GM12891 (cell line): ENCODE measurements at regions not wholly inside any gene's neighbourhood (a gene's known extent, or its start where the extent isn't known, plus 50 kb on each side); places are given as distances from the start of the nearest gene placed in this dataset.

Experiments
- DNase-seq: peaks from one replicate; pipeline ENCODE4 v3.0.0; 2011; ENCODE audit warnings: low spot score; ENCODE audit not compliant: insufficient read length
- FAIRE-seq: peaks from 2 replicates; lab custom pipeline; 2011; peaks lifted over from hg19 to GRCh38; lab: Jason Lieb, UNC
- PAX5 ChIP-seq: IDR thresholded peaks from 2 replicates; pipeline ENCODE4 v1.6.1; 2011; ENCODE audit warnings: low read length, moderate library complexity, mild to moderate bottlenecking; ENCODE audit not compliant: insufficient read depth, severe bottlenecking
- POLR2A ChIP-seq: IDR thresholded peaks from 2 replicates; pipeline ENCODE4 v1.6.1; 2011; ENCODE audit warnings: low read depth, low read length, control low read depth
- POLR2AphosphoS5 ChIP-seq: IDR thresholded peaks from 2 replicates; pipeline ENCODE4 v1.6.1; 2011; ENCODE audit warnings: low read depth, low read length, control low read depth
- POU2F2 ChIP-seq: IDR thresholded peaks from 2 replicates; pipeline ENCODE4 v1.6.1; 2011; ENCODE audit warnings: low read depth, mild to moderate bottlenecking, control low read depth, low read length, moderate library complexity
- SPI1 ChIP-seq: IDR thresholded peaks from 2 replicates; pipeline ENCODE4 v1.6.1; 2011; ENCODE audit warnings: low read depth, low read length, control low read depth
- TAF1 ChIP-seq: IDR thresholded peaks from 2 replicates; pipeline ENCODE4 v1.6.1; 2011; ENCODE audit warnings: low read depth, low read length, control low read depth

DNA sequence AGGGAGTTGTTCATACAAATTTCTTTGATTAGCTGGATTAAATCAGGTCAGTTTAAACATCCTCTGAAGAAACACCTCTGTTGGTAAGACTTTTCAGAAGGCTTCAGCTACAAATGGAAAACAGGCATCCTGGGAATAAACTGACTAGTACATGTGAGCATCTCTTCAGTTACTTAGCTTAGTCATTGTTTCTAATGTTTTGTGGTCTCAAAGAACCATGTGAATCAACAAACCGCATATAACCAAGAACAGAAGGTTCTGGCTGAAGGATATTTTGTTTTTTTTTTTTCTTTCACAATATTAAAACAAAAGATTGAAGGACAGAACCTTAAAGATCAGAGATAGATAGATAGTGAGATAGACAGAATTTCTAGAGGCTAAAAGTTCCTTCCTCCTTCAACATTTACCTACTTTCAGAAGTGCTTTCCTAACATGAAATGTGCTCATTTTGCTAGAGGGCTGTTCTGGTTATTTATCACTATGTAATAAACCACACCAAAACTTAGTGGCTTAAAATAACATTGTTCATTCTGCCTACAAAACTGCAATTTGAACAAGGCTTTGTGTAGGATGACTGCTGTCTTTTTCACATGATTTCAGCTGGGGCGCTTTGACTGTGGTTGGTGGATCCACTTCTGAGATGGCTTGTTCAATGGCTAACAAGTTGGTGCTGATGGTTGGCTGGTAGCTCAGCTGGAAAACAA lies 119.8 kb upstream of the PTGFR start:
- DNase-seq (no peak), FAIRE-seq (no peak)
- TF ChIP-seq PAX5 (no peak), SPI1 (no peak), POLR2AphosphoS5 (no peak), TAF1 (no peak), POLR2A (no peak), POU2F2 (no peak)

DNA sequence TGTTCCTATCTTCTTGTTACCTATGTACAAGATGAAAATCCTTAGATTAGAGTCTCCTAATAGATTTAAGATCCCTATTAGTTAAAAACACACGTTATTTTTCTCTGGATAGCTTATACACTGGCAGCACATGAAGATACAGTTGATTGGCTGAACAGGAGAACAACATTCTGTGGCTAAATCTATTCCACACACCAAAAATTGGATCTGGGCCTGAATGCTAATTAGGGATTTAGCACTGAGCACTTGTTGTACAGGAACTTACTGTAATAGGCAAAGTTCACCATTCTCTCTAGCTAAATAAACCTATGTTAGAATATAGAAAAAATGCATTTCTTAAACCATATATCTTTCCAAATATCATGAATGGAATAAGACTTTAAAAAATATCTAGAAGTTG lies 117.1 kb upstream of the PTGFR start:
- DNase-seq (no peak), FAIRE-seq (no peak)
- TF ChIP-seq PAX5 (no peak), SPI1 (no peak), POLR2A (no peak), POLR2AphosphoS5 (no peak), TAF1 (no peak), POU2F2 (no peak)

DNA sequence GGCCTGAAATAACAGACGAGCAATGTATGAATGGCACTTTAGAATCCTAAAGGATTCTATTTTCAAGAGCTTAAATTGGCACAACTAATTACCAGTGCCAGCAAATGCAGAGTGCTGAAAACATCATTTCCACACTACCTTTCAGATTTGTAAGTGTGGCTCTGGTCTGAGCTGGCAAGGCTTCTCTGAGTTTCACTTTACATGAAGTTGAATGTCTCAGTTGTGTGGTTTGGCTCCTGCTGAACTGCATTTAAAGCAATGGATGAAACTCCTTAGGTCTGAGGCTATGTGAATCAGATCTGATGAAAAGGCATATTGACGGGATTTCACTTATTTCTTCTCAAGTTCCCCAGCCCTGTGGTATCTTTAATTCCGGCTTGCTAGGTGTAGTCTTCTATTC lies 114.8 kb upstream of the PTGFR start:
- TF ChIP-seq POLR2A = no peak
- no peak for DNase-seq
- no peak for FAIRE-seq

DNA sequence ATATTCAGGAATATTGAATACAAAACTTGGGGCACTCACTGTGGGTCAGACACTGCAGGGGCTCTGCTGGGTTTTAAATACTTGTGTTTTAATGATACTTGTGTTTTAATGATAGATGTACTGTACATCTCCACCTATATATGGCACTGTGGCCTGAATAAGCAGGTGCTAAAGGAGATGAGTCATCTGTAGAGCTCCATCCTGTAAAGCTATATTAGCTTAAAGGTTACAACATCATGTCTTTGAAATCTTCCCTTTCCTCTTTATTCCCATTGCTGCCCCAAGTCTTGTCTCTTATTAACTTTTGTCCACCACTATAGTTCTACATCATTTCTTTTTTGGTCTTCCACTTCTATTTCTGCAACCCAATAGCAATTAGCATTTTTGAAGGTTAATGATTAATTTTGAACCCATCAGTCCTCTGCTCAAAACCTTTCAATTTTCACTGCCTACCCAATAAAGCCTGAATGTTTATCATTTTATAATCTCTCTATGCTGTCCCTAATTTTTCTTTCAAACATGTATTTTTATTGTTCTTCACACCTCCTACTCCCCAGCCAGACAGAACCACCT lies 113.3 kb upstream of the PTGFR start:
- DNase-seq = no peak
- TF ChIP-seq POU2F2 (no peak), POLR2A (no peak), TAF1 (no peak), PAX5 (no peak), SPI1 (no peak), POLR2AphosphoS5 (no peak)
- no peak for FAIRE-seq

DNA sequence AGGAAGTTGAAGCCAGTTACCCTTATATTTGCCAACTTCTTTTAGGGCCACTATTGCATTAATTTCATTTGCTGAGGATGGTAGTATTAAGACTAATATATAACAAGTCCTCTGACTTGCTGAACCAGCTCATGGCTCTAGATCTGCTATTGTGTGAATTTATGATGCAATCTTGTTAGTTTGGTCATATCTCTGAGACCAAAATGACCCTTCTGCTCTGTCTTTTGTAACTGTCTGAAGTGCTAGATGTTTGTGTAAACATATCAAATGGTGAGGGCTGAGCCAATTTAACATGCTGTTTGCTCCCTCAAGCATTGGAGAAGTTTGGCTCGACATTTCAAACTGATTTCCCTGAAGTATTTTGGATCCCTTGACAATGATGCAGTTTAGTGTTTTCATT lies 106.9 kb upstream of the PTGFR start:
- TF ChIP-seq PAX5 (no peak), POLR2A (no peak), SPI1 (no peak), POU2F2 (no peak), TAF1 (no peak), POLR2AphosphoS5 (no peak)
- DNase-seq (no peak), FAIRE-seq (no peak)

DNA sequence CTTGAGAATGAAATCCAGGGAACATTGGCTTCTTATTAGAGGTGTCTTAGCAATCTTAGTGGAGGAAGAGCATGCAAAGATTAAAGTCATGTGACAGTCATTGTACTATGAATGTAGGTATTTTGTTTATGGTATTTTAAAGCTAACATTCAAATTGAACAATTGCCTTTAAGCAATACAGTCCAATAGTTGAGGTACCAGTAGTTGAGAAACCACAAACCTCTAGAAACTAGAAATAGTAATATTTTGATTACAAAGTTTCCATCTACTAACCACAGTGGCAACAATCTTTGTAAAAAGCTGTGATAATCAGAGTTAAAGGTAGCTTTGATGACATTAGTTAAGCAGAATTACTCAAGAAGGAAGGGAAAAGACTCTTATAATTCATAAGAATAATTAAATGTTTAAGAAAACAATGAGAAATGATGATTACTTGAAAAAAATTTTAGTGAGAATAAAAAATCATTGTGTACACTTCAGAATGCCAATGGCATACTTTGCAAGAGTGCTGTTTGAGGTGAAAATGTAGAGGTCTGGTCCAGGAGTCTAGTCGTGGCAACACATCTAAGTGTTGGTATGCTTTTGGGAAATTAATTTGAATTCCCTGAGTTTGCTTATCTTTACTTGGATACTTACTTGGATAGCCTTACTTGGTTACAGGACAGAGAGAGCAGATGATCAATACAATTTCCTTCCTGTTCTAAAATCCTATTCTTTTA lies 104.9 kb upstream of the PTGFR start:
- DNase-seq = no peak
- TF ChIP-seq POLR2A (no peak), PAX5 (no peak), TAF1 (no peak), SPI1 (no peak), POU2F2 (no peak)
- FAIRE-seq = no peak

DNA sequence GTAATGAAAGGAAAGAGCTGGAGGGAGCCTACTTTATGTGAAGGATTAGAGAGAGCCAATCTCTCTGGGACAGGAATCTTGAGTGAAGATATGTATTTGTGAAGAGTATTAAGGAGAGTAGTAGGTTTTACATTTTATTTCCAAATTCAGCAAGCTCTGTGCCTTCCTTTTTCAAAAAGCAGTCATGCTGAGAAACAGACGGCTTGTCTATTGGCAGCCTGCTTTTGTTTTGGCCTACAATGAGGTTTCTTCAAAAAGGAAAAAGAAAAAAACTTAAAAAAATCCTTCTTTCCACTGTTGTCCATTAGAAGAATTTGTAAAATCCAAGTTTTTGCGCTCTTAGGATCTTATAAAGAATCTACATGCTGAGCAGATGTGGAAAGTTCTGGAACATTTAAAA lies 103.6 kb upstream of the PTGFR start:
- no peak for TF ChIP-seq POU2F2
- TF ChIP-seq TAF1 = no peak
- TF ChIP-seq POLR2AphosphoS5 = no peak
- TF ChIP-seq POLR2A = no peak
- no peak for TF ChIP-seq SPI1
- DNase-seq (no peak), FAIRE-seq (no peak)

DNA sequence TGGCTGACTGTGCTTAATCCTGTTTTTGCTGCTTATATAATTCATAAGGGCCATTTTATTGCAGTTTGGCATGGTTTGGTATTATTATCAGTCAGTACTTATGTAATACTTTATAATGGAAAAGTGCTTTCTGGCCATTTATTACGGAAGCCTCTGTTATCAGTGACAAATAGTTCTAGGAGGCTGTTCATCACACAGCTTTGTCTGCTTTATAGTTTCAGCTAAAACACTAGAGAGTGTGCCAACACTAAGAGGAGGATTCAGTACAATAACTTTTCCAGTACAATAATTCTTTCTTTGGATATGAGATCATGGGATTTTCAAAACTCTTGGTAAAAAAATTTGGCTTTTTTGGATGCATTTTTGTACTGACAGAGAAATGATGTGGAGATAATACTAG lies 102.9 kb upstream of the PTGFR start:
- DNase-seq = no peak
- no peak for TF ChIP-seq TAF1
- no peak for TF ChIP-seq POLR2A
- no peak for TF ChIP-seq SPI1
- no peak for TF ChIP-seq POU2F2
- TF ChIP-seq POLR2AphosphoS5 = no peak
- TF ChIP-seq PAX5 = no peak
- no peak for FAIRE-seq

DNA sequence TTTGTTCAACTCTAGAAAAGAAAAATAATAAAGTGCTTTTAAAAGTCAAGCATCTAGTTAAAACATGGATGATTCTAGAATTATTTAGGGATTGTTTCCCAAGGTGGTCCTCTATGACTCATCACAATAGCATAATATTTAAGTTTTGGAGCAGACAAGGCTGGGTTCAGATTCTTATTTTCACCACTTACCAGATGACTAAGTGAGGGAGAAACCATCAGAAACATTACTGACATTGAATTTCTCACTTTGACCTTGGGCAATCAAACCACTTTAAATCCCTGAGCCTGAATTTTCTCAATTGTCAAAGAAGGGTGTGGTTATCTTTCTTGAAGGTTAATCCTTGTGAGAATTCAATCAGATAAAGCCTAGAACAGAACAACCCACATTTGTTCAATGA lies 102.5 kb upstream of the PTGFR start:
- no peak for TF ChIP-seq TAF1
- TF ChIP-seq POLR2AphosphoS5 = no peak
- no peak for TF ChIP-seq POU2F2
- no peak for TF ChIP-seq SPI1
- TF ChIP-seq PAX5 = no peak
- no peak for TF ChIP-seq POLR2A
- no peak for DNase-seq
- FAIRE-seq = no peak
